GM12891 (cell line): ENCODE measurements at regions not wholly inside any gene's neighbourhood (a gene's known extent, or its start where the extent isn't known, plus 50 kb on each side); places are given as distances from the start of the nearest gene placed in this dataset.

Experiments used
- PAX5 ChIP-seq: IDR thresholded peaks from 2 replicates; pipeline ENCODE4 v1.6.1; 2011; ENCODE audit warnings: low read length, moderate library complexity, mild to moderate bottlenecking; ENCODE audit not compliant: insufficient read depth, severe bottlenecking
- POLR2A ChIP-seq: IDR thresholded peaks from 2 replicates; pipeline ENCODE4 v1.6.1; 2011; ENCODE audit warnings: low read depth, low read length, control low read depth
- POLR2AphosphoS5 ChIP-seq: IDR thresholded peaks from 2 replicates; pipeline ENCODE4 v1.6.1; 2011; ENCODE audit warnings: low read depth, low read length, control low read depth
- POU2F2 ChIP-seq: IDR thresholded peaks from 2 replicates; pipeline ENCODE4 v1.6.1; 2011; ENCODE audit warnings: low read depth, mild to moderate bottlenecking, control low read depth, low read length, moderate library complexity
- SPI1 ChIP-seq: IDR thresholded peaks from 2 replicates; pipeline ENCODE4 v1.6.1; 2011; ENCODE audit warnings: low read depth, low read length, control low read depth
- TAF1 ChIP-seq: IDR thresholded peaks from 2 replicates; pipeline ENCODE4 v1.6.1; 2011; ENCODE audit warnings: low read depth, low read length, control low read depth

DNA sequence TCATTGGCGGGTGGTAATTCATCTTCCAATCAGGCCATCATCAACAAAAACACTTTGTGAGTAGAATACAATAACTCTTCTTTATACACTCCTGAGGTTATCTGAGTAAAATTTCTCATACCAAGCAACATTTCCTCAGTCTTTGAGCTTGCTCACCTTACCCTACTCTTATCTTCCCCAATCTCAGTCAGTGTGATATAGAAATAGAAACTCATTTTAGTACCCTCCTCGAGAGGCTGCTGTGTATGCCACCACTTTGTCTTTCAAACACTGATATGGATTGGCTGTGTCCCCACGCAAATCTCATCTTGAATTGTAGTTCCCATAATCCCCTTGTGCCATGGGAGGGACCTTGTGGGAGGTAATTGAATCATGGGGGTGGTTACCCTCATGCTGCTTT is 209.7 kb downstream of the RBM26 start:
- no peak for TF ChIP-seq POLR2A
- no peak for TF ChIP-seq TAF1
- no peak for TF ChIP-seq POLR2AphosphoS5
- TF ChIP-seq SPI1: no peak
- TF ChIP-seq POU2F2: no peak
- TF ChIP-seq PAX5: no peak
